CD4-positive, alpha-beta T cell treated with Interleukin-15 for 4 hours (primary cell): ENCODE measurements at regions not wholly inside any gene's neighbourhood (a gene's known extent, or its start where the extent isn't known, plus 50 kb on each side); places are given as distances from the start of the nearest gene placed in this dataset.
"Not testable (repeated sequence)": the region's sequence is repeated elsewhere in the genome, so short reads cannot be mapped to it uniquely, and the experiment has no call there.

Source experiments
- DNase-seq: peaks from one replicate; pipeline ENCODE4 v3.0.0-alpha.2; 2020; ENCODE audit warnings: low spot score

GRCh38 chr1:224061436-224061835 lies 52.5 kb upstream of the FBXO28 start:
- DNase-seq, result no peak

- DNase-seq, result no peak
These were observed 53.9 kb upstream of the FBXO28 start for GRCh38 chr1:224059897-224060427.

GRCh38 chr1:224058303-224058702 lies 55.6 kb upstream of the FBXO28 start:
- DNase-seq, result no peak

- no peak for DNase-seq
These were observed 56.3 kb upstream of the FBXO28 start for GRCh38 chr1:224057461-224058199.

GRCh38 chr1:224054611-224055010 lies 59.3 kb upstream of the FBXO28 start:
- no peak for DNase-seq

GRCh38 chr1:224054012-224054411 lies 59.9 kb upstream of the FBXO28 start:
- no peak for DNase-seq

GRCh38 chr1:224053456-224053855 lies 60.5 kb upstream of the FBXO28 start:
- no peak for DNase-seq

- DNase-seq, result no peak
These were observed 61.1 kb upstream of the FBXO28 start for GRCh38 chr1:224052772-224053171.

- not testable (repeated sequence) for DNase-seq
These were observed 62.1 kb upstream of the FBXO28 start for GRCh38 chr1:224051782-224052181.

- DNase-seq, result no peak
These were observed 62.9 kb upstream of the FBXO28 start for GRCh38 chr1:224051086-224051406.

GRCh38 chr1:224047538-224047937 lies 66.4 kb upstream of the FBXO28 start:
- DNase-seq, result no peak

- no peak for DNase-seq
These were observed 68.4 kb upstream of the FBXO28 start for GRCh38 chr1:224045556-224045955.

GRCh38 chr1:224044420-224044819 lies 69.5 kb upstream of the FBXO28 start:
- DNase-seq, result no peak

GRCh38 chr1:224042557-224043118 lies 71.3 kb upstream of the FBXO28 start:
- no peak for DNase-seq

- no peak for DNase-seq
These were observed 72.9 kb upstream of the FBXO28 start for GRCh38 chr1:224041032-224041431.

GRCh38 chr1:224040423-224040822 lies 73.5 kb upstream of the FBXO28 start:
- DNase-seq, result not testable (repeated sequence)

GRCh38 chr1:224040006-224040405 lies 73.9 kb upstream of the FBXO28 start:
- DNase-seq, result not testable (repeated sequence)

- DNase-seq, result not testable (repeated sequence)
These were observed 75.1 kb upstream of the FBXO28 start for GRCh38 chr1:224038832-224039231.

GRCh38 chr1:224037362-224037761 lies 76.5 kb upstream of the FBXO28 start:
- DNase-seq, result not testable (repeated sequence)

GRCh38 chr1:224032608-224033276 lies 81.2 kb upstream of the FBXO28 start:
- DNase-seq, result not testable (repeated sequence)

GRCh38 chr1:224031986-224032385 lies 81.9 kb upstream of the FBXO28 start:
- DNase-seq, result not testable (repeated sequence)

GRCh38 chr1:224030257-224030656 lies 83.7 kb upstream of the FBXO28 start:
- not testable (repeated sequence) for DNase-seq
